Tibial nerve (tissue), 4 donors: ENCODE measurements at regions not wholly inside any gene's neighbourhood (a gene's known extent, or its start where the extent isn't known, plus 50 kb on each side); places are given as distances from the start of the nearest gene placed in this dataset.

Source experiments
- DNase-seq, 2 donors: peaks; one replicate each; pipeline ENCODE4 v3.0.0-alpha.2; 2019; ENCODE audit warnings: low spot score in 2 of 2
- H3K27ac ChIP-seq, 4 donors: fragments of 200-600 bp; sonication (generic) in 3 of 4; one replicate each; pipeline ENCODE4 v1.5.1; 2017 to 2019; ENCODE audit warnings: mild to moderate bottlenecking in 1 of 4
- H3K27me3 ChIP-seq, 2 donors: fragments of 200-600 bp; sonication (generic) in 1 of 2; one replicate each; pipeline versions ENCODE4 v1.5.1 to v1.6.0; 2017 to 2019
- H3K36me3 ChIP-seq, 3 donors: fragments of 200-600 bp; sonication (generic); one replicate each; pipeline ENCODE4 v1.5.1; 2018 to 2019
- H3K4me1 ChIP-seq, 4 donors: fragments of 200-600 bp; sonication (generic) in 3 of 4; one replicate each; pipeline ENCODE4 v1.5.1; 2017 to 2019
- H3K4me3 ChIP-seq, 4 donors: fragments of 200-600 bp; sonication (generic) in 3 of 4; one replicate each; pipeline ENCODE4 v1.5.1; 2017 to 2019; ENCODE audit warnings: mild to moderate bottlenecking in 1 of 4, moderate library complexity in 1 of 4
- H3K9me3 ChIP-seq, 4 donors: fragments of 200-600 bp; sonication (generic) in 3 of 4; one replicate each; pipeline ENCODE4 v1.5.1; 2017 to 2019
- CTCF ChIP-seq, 5 experiments: fragments of 200-600 bp in 3 of 5; fragments of 450-650 bp in 2 of 5; sonication (generic) in 3 of 5; IDR thresholded peaks; one replicate each; pipeline ENCODE4 v1.5.1; 2016 to 2019; ENCODE audit warnings: antibody characterized with exemption in 5 of 5, mild to moderate bottlenecking in 3 of 5, moderate library complexity in 2 of 5
- EP300 ChIP-seq, 2 donors: sonication (generic); formaldehyde crosslinking; IDR thresholded peaks; one replicate each; pipeline ENCODE4 v1.6.1; 2017; ENCODE audit warnings: antibody characterized with exemption in 2 of 2, mild to moderate bottlenecking in 1 of 2
- POLR2A ChIP-seq, 2 donors: fragments of 450-650 bp; IDR thresholded peaks; one replicate each; pipeline ENCODE4 v1.6.1; 2017; ENCODE audit warnings: antibody characterized with exemption in 2 of 2, mild to moderate bottlenecking in 2 of 2, moderate library complexity in 2 of 2
- WGBS, 2 donors: methylation state at CpG; one replicate each; pipeline ENCODE4 v1.1.5; 2018; 5-methylcytosine and 5-hydroxymethylcytosine counted together

- peaks cover 0 to 7% (median 0%) of the 10 kb centered on the region in 4 donors for H3K9me3 ChIP-seq
- no peak overlapping the region for H3K27ac ChIP-seq
- no peak for TF ChIP-seq POLR2A (IDR thresholded peaks at IDR 0.05)
- TF ChIP-seq EP300 (IDR thresholded peaks at IDR 0.05), result no peak
- no peak for TF ChIP-seq CTCF (IDR thresholded peaks at IDR 0.05)
- no peaks in the 10 kb centered on the region for H3K27me3 ChIP-seq
- no peak overlapping the region for H3K4me3 ChIP-seq
- H3K4me1 ChIP-seq, result no peaks in the 10 kb centered on the region
- DNase-seq, result no peak
- no peaks in the 10 kb centered on the region for H3K36me3 ChIP-seq
These were observed 505.8 kb upstream of the ERCC4 start for GRCh38 chr16:13414154-13414553.

- 85 to 86% methylated on average over 2 of the region's 2 CpGs for WGBS, 2 donors
- no peaks in the 10 kb centered on the region for H3K27me3 ChIP-seq
- peaks cover 0 to 5% (median 0%) of the 10 kb centered on the region in 4 donors for H3K9me3 ChIP-seq
- H3K36me3 ChIP-seq, result no peaks in the 10 kb centered on the region
- no peak overlapping the region for H3K27ac ChIP-seq
- TF ChIP-seq CTCF (IDR thresholded peaks at IDR 0.05) (no peak), POLR2A (IDR thresholded peaks at IDR 0.05) (no peak), EP300 (IDR thresholded peaks at IDR 0.05) (no peak)
- DNase-seq, result no peak
- no peak overlapping the region for H3K4me3 ChIP-seq
- H3K4me1 ChIP-seq, result no peaks in the 10 kb centered on the region
These were observed 500.4 kb upstream of the ERCC4 start for GRCh38 chr16:13419589-13419988.

GRCh38 chr16:13421726-13422125 is 498.2 kb upstream of the ERCC4 start:
- no peak overlapping the region for H3K4me3 ChIP-seq
- DNase-seq, result no peak
- H3K9me3 ChIP-seq, result peaks cover 0 to 8% (median 0%) of the 10 kb centered on the region in 4 donors
- WGBS, 2 donors, result 25 to 34% methylated on average over 3 of the region's 3 CpGs
- TF ChIP-seq EP300 (IDR thresholded peaks at IDR 0.05), result no peak
- TF ChIP-seq POLR2A (IDR thresholded peaks at IDR 0.05), result no peak
- no peak for TF ChIP-seq CTCF (IDR thresholded peaks at IDR 0.05)
- H3K27ac ChIP-seq, result no peak overlapping the region
- no peaks in the 10 kb centered on the region for H3K36me3 ChIP-seq
- no peaks in the 10 kb centered on the region for H3K27me3 ChIP-seq
- H3K4me1 ChIP-seq, result no peaks in the 10 kb centered on the region

- 51 to 55% methylated on average over 5 of the region's 5 CpGs for WGBS, 2 donors
- Histone ChIP-seq H3K27me3 (no peaks in the 10 kb centered on the region), H3K4me3 (no peak overlapping the region), H3K9me3 (peaks cover 0 to 10% (median 0%) of the 10 kb centered on the region in 4 donors), H3K4me1 (no peaks in the 10 kb centered on the region), H3K27ac (no peak overlapping the region), H3K36me3 (no peaks in the 10 kb centered on the region)
- no peak for DNase-seq
- TF ChIP-seq POLR2A (IDR thresholded peaks at IDR 0.05), result no peak
These were observed 494.1 kb upstream of the ERCC4 start for GRCh38 chr16:13425836-13426235.

- DNase-seq, result no peak
- peaks cover 0 to 10% (median 0%) of the 10 kb centered on the region in 4 donors for H3K9me3 ChIP-seq
- H3K27ac ChIP-seq, result no peak overlapping the region
- WGBS, 2 donors, result 62 to 64% methylated on average over 6 of the region's 6 CpGs
- TF ChIP-seq EP300 (IDR thresholded peaks at IDR 0.05) (no peak), CTCF (IDR thresholded peaks at IDR 0.05) (no peak), POLR2A (IDR thresholded peaks at IDR 0.05) (no peak)
- H3K36me3 ChIP-seq, result no peaks in the 10 kb centered on the region
- no peak overlapping the region for H3K4me3 ChIP-seq
- H3K27me3 ChIP-seq, result no peaks in the 10 kb centered on the region
- H3K4me1 ChIP-seq, result no peaks in the 10 kb centered on the region
These were observed 493.7 kb upstream of the ERCC4 start for GRCh38 chr16:13426269-13426668.

- no peak for DNase-seq
- H3K27ac ChIP-seq, result no peak overlapping the region
- no peaks in the 10 kb centered on the region for H3K36me3 ChIP-seq
- no peaks in the 10 kb centered on the region for H3K27me3 ChIP-seq
- WGBS, 2 donors, result 94 to 96% methylated on average over 4 of the region's 4 CpGs
- no peaks in the 10 kb centered on the region for H3K4me1 ChIP-seq
- H3K9me3 ChIP-seq, result peaks cover 0 to 10% (median 0%) of the 10 kb centered on the region in 4 donors
- H3K4me3 ChIP-seq, result no peak overlapping the region
- TF ChIP-seq POLR2A (IDR thresholded peaks at IDR 0.05) (no peak), EP300 (IDR thresholded peaks at IDR 0.05) (no peak), CTCF (IDR thresholded peaks at IDR 0.05) (no peak)
These were observed 493.2 kb upstream of the ERCC4 start for GRCh38 chr16:13426736-13427135.
